Stimulated activated memory B cell treated with anti-CD40 and anti-IgM and Interleukin-4, amounts not matched to agents 10 μg/mL and 1 μg/mL and 100 μg/mL, for 72 hours (primary cell): ENCODE measurements at regions not wholly inside any gene's neighbourhood (a gene's known extent, or its start where the extent isn't known, plus 50 kb on each side); places are given as distances from the start of the nearest gene placed in this dataset.

Source experiments
- ATAC-seq: fragments of 150-1000 bp; cut with Tn5 transposase; 2 replicates; pipeline ENCODE4 v1.10.0; 2021
- H3K27ac Mint-ChIP-seq: one replicate; pipeline ENCODE4 v1.8.0; 2022; ENCODE audit warnings: mild to moderate bottlenecking, mixed read lengths
- H3K27me3 Mint-ChIP-seq: one replicate; pipeline ENCODE4 v1.8.0; 2022; ENCODE audit warnings: mixed read lengths
- H3K36me3 Mint-ChIP-seq: one replicate; pipeline ENCODE4 v1.8.0; 2022; ENCODE audit warnings: mixed read lengths
- H3K4me1 Mint-ChIP-seq: one replicate; pipeline ENCODE4 v1.8.0; 2022; ENCODE audit warnings: mixed read lengths
- H3K4me3 Mint-ChIP-seq: one replicate; pipeline ENCODE4 v1.8.0; 2022; ENCODE audit warnings: mild to moderate bottlenecking, moderate library complexity, mixed read lengths
- H3K9me3 Mint-ChIP-seq: one replicate; pipeline ENCODE4 v1.8.0; 2022; ENCODE audit warnings: mixed read lengths

DNA sequence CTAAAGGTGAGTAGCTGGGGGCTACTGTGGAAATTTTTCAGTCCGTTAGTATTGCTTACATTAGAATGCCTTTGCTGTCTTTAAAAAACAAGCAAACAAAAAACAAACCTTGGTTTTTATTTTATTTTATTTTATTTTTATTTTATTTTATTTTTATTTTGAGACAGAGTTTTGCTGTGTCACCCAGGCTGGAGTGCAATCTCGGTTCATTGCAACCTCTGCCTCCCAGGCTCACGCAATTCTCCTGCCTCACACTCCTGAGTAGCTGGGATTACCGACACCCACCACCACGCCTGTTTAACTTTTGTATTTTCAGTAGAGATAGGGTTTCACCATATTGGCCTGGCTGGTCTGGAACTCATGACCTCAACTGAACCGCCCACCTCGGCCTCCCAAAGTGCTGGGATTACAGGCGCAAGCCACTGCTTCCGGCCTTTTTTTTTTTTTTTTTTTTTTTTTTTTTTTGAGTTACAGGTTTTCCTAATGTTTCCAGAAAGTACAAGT is 732.6 kb downstream of the KCNJ3 start:
- H3K4me3 Mint-ChIP-seq = no peak overlapping the region
- H3K27me3 Mint-ChIP-seq = no peaks in the 10 kb centered on the region
- H3K36me3 Mint-ChIP-seq = no peaks in the 10 kb centered on the region
- ATAC-seq = no peak
- H3K9me3 Mint-ChIP-seq = peaks cover 5% of the 10 kb centered on the region
- no peak overlapping the region for H3K27ac Mint-ChIP-seq
- H3K4me1 Mint-ChIP-seq = no peaks in the 10 kb centered on the region

DNA sequence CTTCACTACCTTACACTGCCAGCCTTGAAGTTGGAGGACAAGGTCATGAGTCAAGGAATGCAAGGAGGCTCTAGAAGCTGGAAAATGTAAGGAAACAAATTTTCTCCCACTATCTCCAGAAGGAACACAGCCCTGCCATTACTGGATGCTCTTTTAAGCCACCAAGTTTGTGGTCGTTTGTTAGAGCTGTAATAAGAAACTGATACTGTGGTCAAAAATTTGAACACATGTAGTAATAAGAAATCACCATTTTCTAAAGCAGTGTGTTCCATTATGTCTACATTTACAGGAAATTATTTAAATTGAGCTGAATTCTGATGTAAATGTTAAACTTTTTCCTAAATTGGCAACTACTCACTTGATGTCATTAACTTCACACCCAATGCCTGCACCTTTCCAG is 729.0 kb downstream of the KCNJ3 start:
- no peaks in the 10 kb centered on the region for H3K27me3 Mint-ChIP-seq

DNA sequence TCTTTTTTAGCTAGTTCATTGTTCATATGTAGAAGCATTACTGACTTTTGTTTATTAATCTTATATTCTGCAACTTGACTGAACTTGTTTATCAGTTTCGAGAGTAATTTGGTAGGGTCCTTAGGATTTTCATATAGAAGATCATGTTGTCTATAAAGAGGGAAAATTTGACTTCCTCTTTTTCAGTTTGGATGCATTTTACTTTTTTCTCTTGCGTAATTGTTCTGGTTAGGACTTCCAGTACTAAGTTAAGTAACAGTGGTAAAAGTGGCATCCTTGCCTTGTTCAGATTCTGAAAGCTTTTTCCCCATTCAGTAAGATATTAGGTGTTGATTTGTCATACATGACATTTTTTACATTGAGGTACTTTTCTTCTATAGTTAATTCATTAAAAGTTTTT is 726.0 kb downstream of the KCNJ3 start:
- no peak overlapping the region for H3K27ac Mint-ChIP-seq
- no peaks in the 10 kb centered on the region for H3K36me3 Mint-ChIP-seq
- H3K4me3 Mint-ChIP-seq = no peak overlapping the region
- H3K4me1 Mint-ChIP-seq = no peaks in the 10 kb centered on the region
- ATAC-seq = no peak
- H3K9me3 Mint-ChIP-seq = no peaks in the 10 kb centered on the region
- H3K27me3 Mint-ChIP-seq = no peaks in the 10 kb centered on the region

More for the DNA sequence above, 729.0 kb downstream of the KCNJ3 start:
- no peaks in the 10 kb centered on the region for H3K9me3 Mint-ChIP-seq
- no peak overlapping the region for H3K4me3 Mint-ChIP-seq
- no peaks in the 10 kb centered on the region for H3K36me3 Mint-ChIP-seq
- no peaks in the 10 kb centered on the region for H3K4me1 Mint-ChIP-seq
- no peak for ATAC-seq
- H3K27ac Mint-ChIP-seq = no peak overlapping the region

DNA sequence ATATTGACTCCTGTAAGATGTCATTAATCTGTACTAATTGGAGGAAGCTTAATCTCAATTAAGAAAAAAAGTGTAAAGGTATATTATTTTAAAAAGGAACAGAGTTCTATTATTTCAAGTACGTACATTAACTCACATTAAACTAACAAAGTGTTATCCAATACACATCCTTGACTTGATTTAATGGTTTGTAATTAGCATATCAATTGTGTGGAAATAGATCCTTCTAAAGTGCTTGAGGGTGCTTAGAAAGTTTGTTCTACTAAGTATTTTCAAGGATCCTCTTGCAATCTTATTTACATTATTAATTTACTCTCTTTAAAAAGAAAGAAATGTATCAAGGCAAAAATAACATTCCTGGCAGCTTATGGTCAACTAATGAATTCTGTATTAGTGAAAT is 720.3 kb downstream of the KCNJ3 start:
- H3K27ac Mint-ChIP-seq = no peak overlapping the region
- no peak overlapping the region for H3K4me3 Mint-ChIP-seq
- H3K9me3 Mint-ChIP-seq = peaks cover 6% of the 10 kb centered on the region
- no peaks in the 10 kb centered on the region for H3K36me3 Mint-ChIP-seq
- H3K27me3 Mint-ChIP-seq = no peaks in the 10 kb centered on the region
- no peak for ATAC-seq
- H3K4me1 Mint-ChIP-seq = no peaks in the 10 kb centered on the region

DNA sequence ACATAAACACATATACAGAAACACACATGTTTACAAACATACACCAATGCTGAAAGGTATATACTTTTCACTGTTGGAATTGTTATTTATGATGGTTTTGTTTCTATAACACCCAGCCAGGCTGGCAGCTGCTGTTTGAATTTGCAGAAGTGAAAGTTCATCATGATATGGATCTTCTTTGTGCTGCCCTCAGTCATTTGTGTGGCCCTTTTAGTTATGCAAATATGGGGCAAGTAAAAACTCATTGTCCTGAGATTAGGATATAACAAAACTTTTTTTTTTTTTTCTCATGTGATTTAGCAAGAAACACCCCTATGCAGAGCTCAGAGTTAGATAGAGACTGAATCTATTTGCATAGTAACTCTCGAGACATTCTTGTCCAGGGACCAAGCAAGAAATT is 714.1 kb downstream of the KCNJ3 start:
- peaks cover 6% of the 10 kb centered on the region for H3K9me3 Mint-ChIP-seq
- H3K4me3 Mint-ChIP-seq = no peak overlapping the region
- H3K27me3 Mint-ChIP-seq = no peaks in the 10 kb centered on the region
- no peaks in the 10 kb centered on the region for H3K36me3 Mint-ChIP-seq
- H3K27ac Mint-ChIP-seq = no peak overlapping the region
- ATAC-seq = peak; percentile 57
- H3K4me1 Mint-ChIP-seq = no peaks in the 10 kb centered on the region

DNA sequence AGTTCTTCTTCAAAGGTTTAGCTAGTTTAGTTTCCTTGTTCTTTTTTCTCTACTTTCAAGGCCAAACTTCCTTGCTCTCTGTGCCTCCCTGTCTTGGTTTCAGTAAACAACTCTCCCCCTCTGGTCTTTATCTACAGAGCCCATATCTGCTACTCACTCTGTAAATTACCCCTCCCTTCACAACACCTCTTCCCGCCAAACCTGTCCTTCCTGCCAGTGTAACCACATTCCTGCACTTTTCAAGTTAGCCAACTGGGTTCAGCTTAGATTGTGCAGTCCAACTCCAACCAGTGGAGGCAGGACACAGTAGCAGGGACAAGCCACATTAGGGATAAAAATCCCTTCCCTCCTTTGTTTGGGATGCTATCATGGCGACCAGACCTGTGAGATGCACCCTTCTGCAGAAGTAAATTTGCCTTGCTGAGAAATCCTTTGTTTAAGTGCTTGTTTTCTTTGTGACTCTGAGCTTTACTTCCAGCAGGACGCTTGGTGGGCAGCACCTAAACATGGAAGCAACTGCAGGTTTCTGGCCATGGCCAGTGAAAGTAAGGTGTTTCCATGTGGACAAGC is 706.0 kb downstream of the KCNJ3 start:
- no peaks in the 10 kb centered on the region for H3K4me1 Mint-ChIP-seq

DNA sequence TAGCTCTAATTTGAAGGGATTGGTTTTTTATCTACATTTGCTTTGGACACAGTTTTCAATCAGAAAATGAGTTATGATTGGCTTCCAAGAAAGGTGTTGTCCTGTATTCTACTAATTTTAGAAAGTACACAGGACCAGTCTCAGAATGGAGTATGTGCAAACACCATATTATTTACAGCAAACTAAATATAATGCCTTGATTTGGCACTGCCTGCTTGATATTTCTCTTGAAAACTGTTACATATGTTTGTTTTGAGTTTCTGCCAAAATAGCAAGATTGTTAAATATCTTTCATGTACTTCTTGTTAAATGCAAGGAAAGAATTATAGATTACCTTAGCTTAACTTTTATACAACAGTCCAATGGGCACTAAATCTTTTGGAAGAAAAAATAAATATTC is 694.9 kb downstream of the KCNJ3 start:
- Mint-ChIP-seq H3K4me3 (no peak overlapping the region), H3K9me3 (no peaks in the 10 kb centered on the region), H3K27me3 (no peaks in the 10 kb centered on the region), H3K27ac (no peak overlapping the region), H3K4me1 (no peaks in the 10 kb centered on the region), H3K36me3 (no peaks in the 10 kb centered on the region)
- ATAC-seq = no peak

More for the DNA sequence above, 706.0 kb downstream of the KCNJ3 start:
- no peaks in the 10 kb centered on the region for H3K27me3 Mint-ChIP-seq
- no peak for ATAC-seq
- no peak overlapping the region for H3K4me3 Mint-ChIP-seq
- H3K36me3 Mint-ChIP-seq = no peaks in the 10 kb centered on the region
- H3K9me3 Mint-ChIP-seq = peaks cover 12% of the 10 kb centered on the region
- H3K27ac Mint-ChIP-seq = no peak overlapping the region

DNA sequence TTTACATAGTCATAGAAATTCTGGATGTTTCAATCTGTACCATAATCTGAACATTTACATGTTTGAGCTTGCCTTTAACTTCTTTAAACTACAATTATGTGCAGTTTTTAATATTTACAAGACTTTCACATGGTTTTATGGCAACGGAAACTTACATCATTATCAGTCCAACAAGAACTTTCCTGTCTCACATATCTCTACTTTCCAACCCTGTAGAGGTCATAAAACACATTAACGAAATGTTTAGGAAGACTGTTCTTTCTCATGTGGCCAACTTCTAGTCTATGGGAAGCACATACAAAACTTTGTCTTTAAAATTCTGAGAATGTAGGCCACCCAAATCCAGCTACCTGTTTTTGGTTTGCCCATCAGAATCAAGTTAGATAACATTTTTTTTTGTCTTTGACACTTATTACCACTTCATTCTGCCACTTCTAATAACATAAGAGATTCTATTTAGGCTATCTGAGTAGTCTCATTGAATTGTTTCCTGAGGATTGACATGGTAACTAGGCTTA is 693.2 kb downstream of the KCNJ3 start:
- Mint-ChIP-seq H3K27ac (no peak overlapping the region), H3K4me3 (no peak overlapping the region), H3K4me1 (no peaks in the 10 kb centered on the region), H3K36me3 (no peaks in the 10 kb centered on the region), H3K27me3 (no peaks in the 10 kb centered on the region), H3K9me3 (no peaks in the 10 kb centered on the region)
- ATAC-seq = no peak

DNA sequence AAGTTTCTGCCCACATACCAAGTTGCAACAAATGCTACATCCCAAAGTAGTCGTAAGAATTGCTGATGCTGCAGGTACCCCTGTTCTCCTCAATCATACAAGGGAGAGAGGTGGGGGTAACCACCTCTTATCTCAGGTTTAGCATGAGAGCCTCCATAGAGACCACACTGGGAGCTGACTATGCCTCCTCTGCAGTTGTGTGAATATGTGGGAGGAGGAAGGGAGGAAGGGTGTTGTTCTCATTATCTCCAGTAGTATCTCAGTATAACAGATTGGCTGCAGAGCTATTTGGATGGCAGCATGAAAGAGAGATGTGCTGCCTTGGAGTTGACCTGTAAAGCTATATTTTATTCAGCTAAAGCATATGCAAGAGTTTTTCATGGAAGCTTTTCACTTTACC is 690.7 kb downstream of the KCNJ3 start:
- no peaks in the 10 kb centered on the region for H3K36me3 Mint-ChIP-seq
- ATAC-seq = no peak
- H3K27me3 Mint-ChIP-seq = no peaks in the 10 kb centered on the region
- no peaks in the 10 kb centered on the region for H3K4me1 Mint-ChIP-seq
- H3K9me3 Mint-ChIP-seq = no peaks in the 10 kb centered on the region
- H3K4me3 Mint-ChIP-seq = no peak overlapping the region
- no peak overlapping the region for H3K27ac Mint-ChIP-seq

DNA sequence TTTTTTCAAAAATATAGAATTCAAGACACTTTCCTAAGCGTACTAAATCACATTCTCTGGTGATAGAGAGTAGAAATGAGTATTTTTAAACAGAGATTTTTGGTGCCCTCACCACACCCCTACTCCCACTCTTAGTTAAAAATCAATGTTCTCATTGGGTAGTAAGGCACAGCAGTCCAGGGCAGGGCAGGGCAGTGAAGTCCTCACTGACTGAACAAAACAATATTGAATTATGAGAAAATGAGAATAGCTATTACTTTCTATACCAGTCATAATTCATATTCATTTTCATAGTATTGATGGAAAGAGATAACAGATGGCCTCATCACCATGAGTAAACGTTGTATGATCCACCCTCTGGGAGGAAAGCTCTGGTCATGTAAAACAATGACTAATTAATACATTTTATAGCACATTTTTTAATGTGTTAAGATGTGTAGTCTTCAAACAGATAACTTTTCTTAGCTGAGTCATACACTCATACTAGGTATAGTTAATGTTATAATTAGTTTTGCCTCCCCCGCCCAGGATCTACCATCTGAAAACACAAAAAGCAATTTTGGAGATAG is 686.1 kb downstream of the KCNJ3 start:
- peaks cover 2% of the 10 kb centered on the region for H3K4me1 Mint-ChIP-seq
- no peak for ATAC-seq
- no peaks in the 10 kb centered on the region for H3K36me3 Mint-ChIP-seq
- H3K9me3 Mint-ChIP-seq = no peaks in the 10 kb centered on the region
- H3K27me3 Mint-ChIP-seq = no peaks in the 10 kb centered on the region
- no peak overlapping the region for H3K4me3 Mint-ChIP-seq
- H3K27ac Mint-ChIP-seq = no peak overlapping the region

DNA sequence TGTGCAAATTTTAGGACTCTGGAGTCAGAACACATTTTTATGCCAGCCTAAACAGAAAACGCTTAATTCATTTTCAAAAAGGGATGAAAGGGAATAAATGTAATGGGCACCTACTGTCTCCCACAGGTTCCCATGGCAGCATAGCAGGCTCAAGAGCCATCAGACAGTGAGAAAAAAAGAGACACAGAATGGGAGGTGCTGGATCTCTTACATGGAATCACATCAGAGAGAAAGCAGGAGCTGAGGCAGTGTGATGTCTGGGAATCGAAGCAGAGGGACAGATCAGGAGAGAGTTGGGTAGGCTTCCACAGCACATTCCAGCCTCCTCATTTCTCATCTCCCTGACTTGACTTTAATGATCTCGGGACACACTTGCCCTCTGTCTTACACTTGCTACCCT is 684.3 kb downstream of the KCNJ3 start:
- Mint-ChIP-seq H3K9me3 (no peaks in the 10 kb centered on the region), H3K27me3 (no peaks in the 10 kb centered on the region), H3K4me3 (no peak overlapping the region), H3K36me3 (no peaks in the 10 kb centered on the region), H3K27ac (no peak overlapping the region), H3K4me1 (peaks cover 15% of the 10 kb centered on the region)
- no peak for ATAC-seq

DNA sequence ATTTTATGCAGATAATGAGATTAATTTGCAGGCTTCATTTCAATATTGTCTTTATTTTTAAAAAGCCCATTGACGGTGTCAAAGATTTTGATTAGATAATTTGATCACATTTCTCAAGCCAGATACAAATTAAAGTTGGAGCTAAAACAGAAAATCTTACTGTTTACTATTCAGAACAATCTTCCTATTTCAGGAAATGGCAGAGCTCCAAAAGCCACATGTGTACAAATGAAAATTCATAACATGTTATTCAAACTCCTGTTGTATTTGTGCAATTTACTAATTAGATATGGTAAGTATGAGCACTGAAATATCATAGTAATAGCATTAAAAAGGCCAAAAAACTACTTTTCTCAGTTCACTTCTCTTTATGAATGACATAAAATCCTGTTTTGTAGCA is 682.9 kb downstream of the KCNJ3 start:
- Mint-ChIP-seq H3K9me3 (no peaks in the 10 kb centered on the region), H3K27me3 (no peaks in the 10 kb centered on the region), H3K36me3 (no peaks in the 10 kb centered on the region), H3K4me1 (peaks cover 17% of the 10 kb centered on the region), H3K27ac (no peak overlapping the region), H3K4me3 (no peak overlapping the region)
- no peak for ATAC-seq

DNA sequence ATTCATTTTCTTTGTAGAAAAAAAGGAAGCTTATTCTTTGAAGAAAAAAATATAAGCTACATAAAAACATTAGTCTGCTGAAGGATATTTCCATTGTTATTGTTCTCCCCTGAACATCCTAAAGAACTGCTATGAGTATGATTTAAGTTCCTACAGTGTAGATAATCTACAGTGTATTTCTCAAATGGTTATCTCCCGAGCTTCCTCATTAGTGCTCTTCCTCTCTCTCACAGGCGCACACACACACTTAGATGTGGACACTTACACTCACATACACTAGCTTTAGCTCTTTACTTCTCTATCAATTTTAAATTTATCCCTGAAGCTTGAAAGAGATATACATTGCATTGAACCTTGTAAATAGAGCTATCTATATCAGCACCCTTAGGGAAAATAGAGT is 681.0 kb downstream of the KCNJ3 start:
- Mint-ChIP-seq H3K9me3 (no peaks in the 10 kb centered on the region), H3K27ac (no peak overlapping the region), H3K4me1 (peaks cover 17% of the 10 kb centered on the region), H3K36me3 (no peaks in the 10 kb centered on the region), H3K27me3 (no peaks in the 10 kb centered on the region), H3K4me3 (no peak overlapping the region)
- ATAC-seq = no peak

DNA sequence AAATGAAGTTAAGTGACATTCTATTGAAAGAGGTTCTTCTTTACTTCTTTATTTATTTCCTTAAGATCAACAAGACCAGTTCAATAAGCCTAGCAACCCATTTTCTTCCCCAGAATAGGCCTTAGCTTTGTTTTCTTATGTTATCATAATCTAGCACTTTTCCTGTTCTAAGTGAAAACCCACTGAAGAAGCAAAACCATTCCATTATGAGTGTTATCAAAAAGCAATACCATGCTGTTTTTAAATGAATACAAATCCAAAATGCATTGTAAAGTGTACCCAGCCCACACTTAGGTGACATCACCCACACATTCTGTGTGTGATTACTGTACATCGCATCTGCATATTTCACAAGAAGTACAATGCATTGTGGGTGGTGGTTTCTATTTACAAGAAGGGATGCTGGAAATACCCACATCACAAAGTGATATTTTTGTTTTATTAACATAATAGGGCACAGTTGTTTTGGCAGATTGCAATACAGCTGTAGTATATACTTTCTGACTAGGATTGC is 679.5 kb downstream of the KCNJ3 start:
- Mint-ChIP-seq H3K36me3 (no peaks in the 10 kb centered on the region), H3K27me3 (no peaks in the 10 kb centered on the region), H3K9me3 (no peaks in the 10 kb centered on the region), H3K27ac (no peak overlapping the region), H3K4me3 (no peak overlapping the region), H3K4me1 (peaks cover 17% of the 10 kb centered on the region)
- ATAC-seq = peak; percentile 70

DNA sequence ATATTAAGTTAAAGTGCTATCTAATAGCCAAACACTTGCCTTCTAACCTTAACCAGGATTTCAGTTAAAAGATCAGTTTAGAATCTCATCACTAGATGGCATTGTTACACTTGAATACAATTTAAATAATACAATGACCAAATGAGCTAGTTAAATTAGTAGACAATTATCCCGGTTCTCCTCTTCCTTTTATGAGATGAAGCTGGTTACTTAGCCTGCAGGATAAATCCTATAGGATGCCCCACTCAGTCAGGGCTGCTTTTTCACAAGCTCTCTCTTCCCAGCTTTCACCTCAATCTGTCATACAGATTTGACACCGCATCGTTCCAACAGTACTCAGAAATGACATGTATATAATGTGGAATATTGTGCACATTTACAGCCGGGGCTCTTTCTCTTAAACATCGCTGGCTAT is 678.8 kb downstream of the KCNJ3 start:
- no peaks in the 10 kb centered on the region for H3K9me3 Mint-ChIP-seq
- no peak for ATAC-seq
- H3K27me3 Mint-ChIP-seq = no peaks in the 10 kb centered on the region
- H3K4me3 Mint-ChIP-seq = no peak overlapping the region
- no peaks in the 10 kb centered on the region for H3K36me3 Mint-ChIP-seq
- peaks cover 17% of the 10 kb centered on the region for H3K4me1 Mint-ChIP-seq
- H3K27ac Mint-ChIP-seq = no peak overlapping the region

DNA sequence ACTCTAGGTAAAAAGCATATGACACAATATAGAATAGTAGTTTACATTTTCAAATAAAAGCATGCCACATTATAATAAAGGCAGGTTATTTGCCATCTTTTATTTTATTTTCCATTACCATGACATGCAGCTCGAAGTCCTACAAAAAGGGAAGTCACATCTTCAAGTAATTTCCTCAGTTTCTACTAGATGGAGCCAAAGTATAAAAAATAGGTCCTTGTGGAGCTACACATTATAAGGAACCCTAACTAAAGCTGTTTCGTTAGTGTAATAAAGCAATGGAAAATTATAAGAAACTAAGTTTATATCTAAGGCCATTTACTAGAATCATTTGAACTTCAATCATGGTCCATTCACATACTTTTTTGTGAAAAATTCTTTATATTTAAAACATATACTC is 674.5 kb downstream of the KCNJ3 start:
- Mint-ChIP-seq H3K36me3 (no peaks in the 10 kb centered on the region), H3K27me3 (no peaks in the 10 kb centered on the region)

More for the DNA sequence above, 674.5 kb downstream of the KCNJ3 start:
- ATAC-seq = no peak
- H3K27ac Mint-ChIP-seq = no peak overlapping the region
- peaks cover 4% of the 10 kb centered on the region for H3K4me1 Mint-ChIP-seq
- no peak overlapping the region for H3K4me3 Mint-ChIP-seq
- no peaks in the 10 kb centered on the region for H3K9me3 Mint-ChIP-seq
